T-helper 1 cell treated with Interleukin-12 subunit alpha and Interleukin-12 subunit beta and Interleukin-4 antibody, amounts not matched to agents 30 ng/mL and 1 ng/mL, for 36 hours (primary cell): ENCODE measurements at regions not wholly inside any gene's neighbourhood (a gene's known extent, or its start where the extent isn't known, plus 50 kb on each side); places are given as distances from the start of the nearest gene placed in this dataset.

Experiments used
- intact Hi-C: fragments of 100-400 bp; cut with micrococcal nuclease; formaldehyde crosslinking; loops from one replicate; pipeline ENCODE4 v1.15.1; 2024

DNA sequence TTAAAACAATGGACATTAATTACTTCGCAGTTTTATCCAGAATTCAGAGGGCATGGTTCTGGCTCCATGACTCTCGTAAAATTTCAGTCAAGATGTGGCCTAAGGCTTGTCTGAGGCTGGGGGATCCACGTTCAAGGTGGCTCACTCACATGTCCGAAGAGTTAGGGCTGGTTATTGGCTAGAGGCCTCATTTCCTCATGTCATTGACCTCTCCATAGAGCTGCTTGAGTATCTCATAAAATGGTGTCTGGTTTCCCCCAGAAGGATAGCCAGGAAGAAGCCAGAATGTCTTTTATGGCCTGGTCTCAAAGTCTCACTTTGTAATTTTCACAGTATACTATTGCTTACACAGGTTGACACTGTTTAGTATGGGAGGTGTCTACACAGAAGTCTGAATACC is 67.3 kb upstream of the DCBLD2 start:
- intact Hi-C loops = no loop called here

DNA sequence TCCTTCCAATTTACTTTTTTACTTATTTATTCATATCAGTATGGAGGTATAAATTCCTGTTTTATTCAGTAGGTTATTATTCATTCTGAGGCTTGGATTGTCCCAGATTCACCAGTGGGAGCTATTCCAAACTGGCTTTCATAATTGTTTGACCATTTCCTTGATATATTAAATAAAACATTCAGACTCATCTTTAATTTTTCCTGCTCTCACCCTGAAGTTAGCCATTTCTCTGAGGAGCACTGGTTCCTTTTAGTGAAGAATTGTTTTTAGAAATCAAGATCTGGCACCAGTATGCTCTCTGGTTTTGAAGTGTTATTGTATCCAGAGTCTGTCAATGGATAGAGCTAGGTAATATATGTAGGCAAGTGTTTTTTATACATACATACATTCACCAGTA is 66.9 kb upstream of the DCBLD2 start:
- intact Hi-C loops = no loop called here

DNA sequence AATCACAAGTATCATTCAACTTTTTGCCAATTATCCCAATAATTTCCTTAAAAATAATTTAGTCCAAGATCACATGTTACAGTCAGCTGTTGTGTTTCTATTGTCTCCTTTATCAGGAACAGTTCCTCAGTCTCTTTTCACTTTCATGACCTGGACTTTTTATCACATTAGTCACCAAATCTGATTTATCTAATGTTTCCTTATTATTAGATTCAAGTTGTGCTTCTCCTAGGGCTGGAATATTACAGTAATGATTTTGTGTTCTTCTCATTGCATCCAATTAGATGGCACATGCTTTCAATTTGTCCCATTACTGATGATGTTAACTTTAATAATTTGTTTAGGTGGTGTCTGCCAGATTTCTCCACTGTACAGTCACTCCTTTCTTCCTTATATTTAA is 66.3 kb upstream of the DCBLD2 start:
- intact Hi-C loops = no loop called here

DNA sequence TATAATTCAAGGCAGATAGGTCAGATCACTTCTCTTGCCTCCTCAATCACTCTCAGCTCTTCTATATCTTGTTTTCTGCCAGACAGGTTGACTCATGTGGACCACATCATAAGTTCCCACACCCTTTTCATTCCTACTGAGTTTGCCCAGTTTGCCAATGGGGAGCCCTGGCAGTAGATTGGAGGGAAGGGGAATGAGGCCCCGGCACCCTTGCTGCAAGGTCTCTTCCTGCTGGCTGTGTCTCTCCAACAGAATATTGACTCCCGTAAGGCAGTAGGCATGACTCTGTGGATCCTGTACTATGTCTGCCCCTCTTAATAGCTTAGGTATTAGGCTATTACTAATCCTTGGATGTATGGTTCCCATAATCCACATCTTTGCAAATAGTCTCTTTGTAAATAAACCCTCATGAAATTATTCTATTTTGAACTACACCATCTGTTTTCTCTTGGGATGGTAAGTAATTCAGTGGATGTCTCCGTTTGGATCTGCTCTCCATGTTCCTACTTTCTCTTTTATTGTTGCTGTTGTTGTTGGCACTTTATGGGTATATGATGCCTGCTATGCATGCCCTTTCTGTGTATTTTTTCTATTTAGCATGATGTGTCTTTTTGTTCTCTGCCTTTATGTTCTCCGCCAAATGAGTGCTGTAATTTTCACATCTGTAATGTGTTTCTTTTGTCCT is 65.5 kb upstream of the DCBLD2 start:
- intact Hi-C loops = no loop called here

DNA sequence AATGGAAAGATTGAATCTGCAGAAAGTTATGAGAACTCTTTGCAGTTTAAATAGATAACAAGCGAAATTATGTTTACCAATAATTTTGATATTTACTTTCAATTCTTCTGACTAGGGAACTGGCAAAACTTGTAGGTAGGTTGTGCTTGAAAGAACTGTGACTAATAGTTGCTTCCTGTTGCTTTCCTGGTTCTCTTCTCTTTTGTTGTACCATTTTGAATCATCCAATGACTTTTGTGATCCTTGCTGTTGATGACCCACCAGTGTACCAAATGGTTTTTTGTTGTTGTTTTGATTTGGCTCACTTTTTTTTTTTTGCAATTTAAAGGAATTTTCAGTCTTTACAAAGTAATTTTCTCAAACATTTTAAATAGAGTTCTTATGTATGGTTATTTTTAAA is 64.9 kb upstream of the DCBLD2 start:
- intact Hi-C loops = no loop called here

DNA sequence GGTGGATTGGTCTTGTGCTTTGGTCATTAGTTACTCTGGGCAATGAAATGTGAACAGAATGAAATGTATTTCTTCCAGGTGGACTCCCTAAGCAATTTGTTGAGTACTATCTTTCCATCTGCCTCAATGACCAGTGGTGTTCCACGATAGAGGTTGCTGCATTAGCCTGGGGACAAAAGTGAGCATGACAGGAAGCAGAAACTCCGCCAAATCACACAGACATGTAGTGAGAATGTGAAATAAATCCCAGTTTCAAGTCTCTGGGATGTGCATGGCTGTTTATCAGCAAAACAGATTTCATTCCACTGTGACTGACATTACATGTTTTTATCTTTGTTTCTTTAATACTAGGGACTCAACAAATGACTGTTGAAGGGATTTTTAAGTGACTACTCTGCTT is 63.3 kb upstream of the DCBLD2 start:
- intact Hi-C loops = no loop called here

DNA sequence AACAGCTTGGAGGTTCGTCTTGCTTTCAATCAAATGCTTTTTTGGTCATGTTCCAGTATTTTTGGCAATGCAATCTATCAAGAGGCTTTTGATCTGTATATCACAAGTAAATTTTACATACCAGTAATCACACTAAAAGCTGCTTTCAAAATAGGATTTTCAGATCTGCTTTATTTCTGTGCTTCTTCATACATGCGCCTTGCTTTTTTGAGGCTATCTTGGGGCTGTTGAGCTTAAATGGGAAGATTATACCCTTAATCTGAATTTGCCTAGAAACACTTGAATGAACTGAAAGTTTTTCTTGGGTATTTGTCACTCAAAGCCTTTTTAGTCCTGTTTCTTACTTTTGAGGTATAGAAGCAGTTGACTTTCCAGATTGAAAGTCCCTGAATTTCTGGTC is 62.1 kb upstream of the DCBLD2 start:
- intact Hi-C loops = no loop called here

DNA sequence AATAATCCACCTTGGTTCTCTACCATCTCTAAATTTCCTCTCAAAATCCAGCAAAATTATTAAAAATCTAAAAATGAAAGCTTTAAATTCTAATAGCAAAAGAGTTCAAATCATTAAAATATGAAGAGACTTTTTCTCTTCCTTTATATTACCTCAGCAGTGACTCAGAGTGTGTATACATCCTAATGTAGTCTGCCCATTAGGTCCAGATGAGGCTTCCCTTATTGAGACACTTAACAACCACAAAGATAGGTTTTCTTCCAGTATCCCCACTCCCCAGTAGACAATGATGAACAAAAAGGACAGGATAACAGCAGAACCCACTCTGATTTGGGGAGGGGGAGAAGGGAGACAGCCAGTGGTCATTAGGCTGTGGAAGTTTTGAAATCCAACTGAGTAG is 61.5 kb upstream of the DCBLD2 start:
- intact Hi-C loops = no loop called here

DNA sequence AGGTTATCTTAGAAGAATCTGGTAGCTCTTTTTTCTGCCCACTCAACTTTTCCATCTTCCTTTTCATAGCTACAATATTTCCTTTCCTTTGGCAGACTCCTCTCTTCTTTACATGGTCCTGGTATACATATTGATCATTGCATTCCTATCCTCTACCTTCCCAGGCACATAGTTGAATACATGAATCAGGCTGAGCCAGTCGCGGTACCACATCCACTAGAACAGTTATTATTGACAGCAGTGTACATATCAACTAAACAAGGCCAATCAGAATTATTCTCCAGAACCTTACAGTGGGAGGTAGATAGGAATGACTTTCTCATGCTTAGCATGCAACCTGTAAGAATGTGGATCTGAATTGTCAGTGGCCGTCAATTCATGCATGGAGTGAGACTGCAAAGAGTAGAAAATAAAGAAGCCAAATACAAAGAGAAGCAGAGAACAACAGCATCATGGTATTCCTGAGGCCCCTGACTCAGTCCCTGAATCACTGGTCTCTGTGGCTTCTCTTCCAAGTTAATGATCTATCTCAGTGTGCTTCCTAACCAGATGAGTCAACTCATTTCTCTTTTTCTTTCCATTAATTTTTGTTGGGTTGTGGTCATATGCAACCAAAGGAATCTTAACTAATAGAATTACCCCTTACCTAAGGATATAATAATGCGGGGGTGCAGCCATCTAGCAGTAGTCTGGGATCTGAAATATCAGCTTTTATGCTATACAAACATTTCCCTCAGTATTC is 60.9 kb upstream of the DCBLD2 start:
- intact Hi-C loops = no loop called here

DNA sequence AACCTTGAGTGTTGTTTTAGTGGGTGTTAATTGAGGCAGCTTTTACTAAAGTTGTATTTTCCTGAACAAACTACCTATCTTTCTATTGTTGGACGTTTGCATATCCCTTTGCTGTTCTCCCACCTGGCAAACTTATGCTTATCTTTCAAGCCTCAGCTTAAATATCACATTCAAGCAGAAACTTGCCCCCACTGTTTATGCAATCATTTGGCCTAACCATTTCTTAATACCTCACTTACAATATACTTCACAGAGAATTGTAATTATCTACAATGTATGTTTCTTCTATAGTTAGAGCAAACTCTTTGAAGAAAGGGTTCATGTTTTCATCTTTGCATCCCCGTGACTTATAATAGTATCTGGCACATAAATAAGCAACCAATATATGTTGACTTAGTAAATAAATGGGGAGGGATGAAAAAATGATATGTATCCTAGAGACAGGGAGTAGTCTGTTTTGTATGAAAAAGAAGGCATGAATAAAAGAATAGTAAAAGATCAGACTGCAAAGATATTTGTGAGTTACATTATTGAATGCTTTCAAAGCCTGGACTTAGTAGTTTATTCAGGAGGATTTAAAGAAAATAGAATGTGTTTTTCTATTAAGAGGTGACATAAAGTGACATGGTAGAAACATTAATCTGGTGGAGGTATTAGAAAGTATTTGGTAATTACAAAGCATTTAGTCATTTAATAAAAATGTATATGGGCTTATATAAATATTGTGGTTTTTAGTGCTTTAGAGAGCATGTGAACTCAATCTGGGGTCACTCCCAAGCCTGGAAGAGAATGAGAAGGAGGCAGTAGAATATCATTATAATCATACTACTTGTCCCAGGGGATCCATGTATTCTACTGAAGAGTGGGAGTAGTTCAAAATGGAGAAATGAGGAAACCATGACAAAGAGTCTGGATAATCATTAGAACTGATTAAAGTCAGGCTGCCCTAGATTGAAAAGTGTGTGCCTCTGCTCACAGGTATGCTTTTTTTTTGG is 60.0 kb upstream of the DCBLD2 start:
- intact Hi-C loops = no loop called here

DNA sequence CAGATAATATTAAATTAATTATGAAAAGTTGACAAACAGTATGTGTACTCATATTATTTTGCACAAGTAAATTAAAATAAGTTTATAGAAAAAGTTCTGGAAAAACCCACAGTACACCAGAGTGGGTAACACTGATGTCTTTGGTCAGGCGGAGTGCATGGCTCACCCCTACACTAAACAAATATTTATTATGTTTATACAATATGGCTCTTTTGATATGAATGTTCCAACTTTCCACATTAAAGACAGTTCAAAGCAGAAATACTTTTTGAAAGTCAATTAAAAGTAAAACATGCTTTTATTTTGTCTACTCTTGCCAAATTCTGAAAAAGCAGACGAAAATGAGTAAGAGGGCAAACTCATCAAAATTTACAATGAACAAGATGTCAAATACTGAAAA is 56.2 kb upstream of the DCBLD2 start:
- intact Hi-C loops = no loop called here

DNA sequence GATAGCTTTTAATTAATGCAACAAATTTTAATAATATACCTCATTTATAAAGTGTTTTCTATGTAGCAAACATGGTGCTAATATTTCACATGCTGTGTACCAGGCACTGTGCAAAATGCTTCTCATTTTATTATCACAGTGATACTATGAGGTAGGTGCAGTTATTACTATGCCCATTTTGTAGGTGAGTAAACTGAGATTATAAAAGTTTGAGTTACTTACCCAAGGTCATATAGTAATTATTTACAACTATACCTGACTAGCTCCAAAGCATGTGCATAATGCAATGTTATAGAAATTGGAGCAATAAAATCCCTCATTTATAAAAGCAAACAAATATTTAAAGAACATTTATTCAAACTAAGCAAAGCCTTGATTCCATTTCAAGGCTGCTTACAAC is 54.5 kb upstream of the DCBLD2 start:
- intact Hi-C loops = no loop called here

DNA sequence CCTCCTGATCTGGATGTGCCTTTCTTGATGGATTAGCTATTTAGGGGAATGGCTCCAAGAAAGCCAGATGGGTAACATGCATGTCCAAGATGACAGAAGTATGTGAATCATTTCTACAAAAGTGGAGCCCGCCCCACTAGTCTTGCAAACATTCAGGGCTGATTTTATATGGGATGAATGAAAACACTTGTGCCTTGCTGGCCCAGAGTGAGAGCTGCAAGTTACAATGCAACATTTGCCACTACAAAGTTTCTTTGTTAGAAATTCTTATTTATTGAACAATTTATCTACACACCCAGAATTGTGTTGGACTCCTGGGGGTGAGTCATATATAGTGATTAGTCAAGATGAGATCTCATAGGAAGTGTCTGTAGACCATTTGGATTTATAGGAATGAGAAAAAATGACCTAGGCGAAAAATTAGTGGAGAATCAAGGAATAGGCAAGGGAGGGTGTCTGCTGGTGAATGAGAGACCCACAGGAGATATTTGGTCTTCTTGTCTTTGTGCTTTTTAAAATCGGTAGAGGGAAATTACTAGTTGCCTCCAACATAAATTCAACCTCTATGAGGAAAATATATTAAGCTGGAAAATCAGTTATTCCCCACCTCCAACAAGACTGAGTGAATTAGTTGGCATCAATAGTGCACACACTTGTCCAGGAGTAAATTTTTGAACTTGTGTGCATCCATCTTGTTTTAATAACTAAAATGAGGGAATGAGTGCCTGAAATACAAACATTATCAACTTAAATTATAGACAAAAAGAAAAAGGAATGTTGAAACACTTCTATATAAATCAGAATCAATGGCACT is 53.5 kb upstream of the DCBLD2 start:
- intact Hi-C loops = no loop called here

DNA sequence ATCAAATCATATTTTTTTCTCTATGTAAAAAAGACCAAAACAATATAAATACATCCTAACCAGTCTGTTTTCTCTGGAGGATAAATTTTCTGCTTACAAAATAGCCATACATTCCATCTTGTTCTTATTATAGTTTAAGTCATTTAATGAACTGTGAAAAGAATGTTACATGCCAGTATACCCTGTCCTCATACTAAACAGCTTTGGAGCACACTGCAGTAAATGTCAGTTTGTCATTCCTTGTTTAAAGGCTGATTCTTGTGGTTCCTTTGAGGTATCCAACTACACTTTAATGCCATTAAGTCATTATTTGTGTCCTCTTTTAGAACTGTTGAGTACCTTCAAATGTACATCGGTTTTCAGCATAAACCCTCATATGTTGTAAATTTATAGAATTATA is 52.7 kb upstream of the DCBLD2 start:
- intact Hi-C loops = no loop called here

DNA sequence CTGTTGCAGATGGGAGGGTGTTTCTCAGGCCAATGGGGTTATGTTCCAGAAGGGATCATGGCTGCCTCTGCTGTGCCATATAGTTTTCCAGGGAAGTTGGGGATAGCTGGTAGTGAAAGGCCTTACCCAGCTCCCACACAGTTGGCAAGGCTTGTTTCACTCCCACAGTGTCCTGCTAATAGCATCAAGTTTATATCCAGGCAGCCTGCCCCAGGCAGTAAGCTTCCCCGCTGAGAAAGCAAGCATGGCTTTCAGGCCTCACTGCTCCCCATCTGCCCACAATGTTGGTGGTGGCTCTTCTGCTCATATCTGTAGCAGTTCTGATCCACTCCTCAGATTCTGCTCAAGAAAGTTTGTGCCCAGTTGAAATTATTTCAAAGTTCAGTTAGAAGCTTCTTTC is 50.9 kb upstream of the DCBLD2 start:
- intact Hi-C loops = no loop called here
